BLaER1 treated with 17β-estradiol and CSF1 and Interleukin-3, amounts not matched to agents 10 nM and 100 nM (cell line): ENCODE measurements at regions not wholly inside any gene's neighbourhood (a gene's known extent, or its start where the extent isn't known, plus 50 kb on each side); places are given as distances from the start of the nearest gene placed in this dataset.
"Not testable (repeated sequence)": the region's sequence is repeated elsewhere in the genome, so short reads cannot be mapped to it uniquely, and the experiment has no call there.

Experiments used
- H3K27ac ChIP-seq, 11 experiments: shearing (Covaris generic); formaldehyde crosslinking; 2 replicates each; pipeline ENCODE4 v1.8.1; 2022
- H3K27me3 ChIP-seq, 11 experiments: shearing (Covaris generic); formaldehyde crosslinking; 2 replicates each; pipeline ENCODE4 v1.8.1; 2022
- H3K36me3 ChIP-seq, 11 experiments: shearing (Covaris generic); formaldehyde crosslinking; 2 replicates each; pipeline ENCODE4 v1.8.1; 2022
- H3K4me1 ChIP-seq, 10 experiments: shearing (Covaris generic); formaldehyde crosslinking; 2 replicates each; pipeline ENCODE4 v1.8.1; 2022
- H3K4me2 ChIP-seq, 11 experiments: shearing (Covaris generic); formaldehyde crosslinking; 2 replicates each; pipeline ENCODE4 v1.8.1; 2022
- H3K4me3 ChIP-seq, 10 experiments: shearing (Covaris generic); formaldehyde crosslinking; 2 replicates each; pipeline ENCODE4 v1.8.1; 2022
- H3K9ac ChIP-seq, 11 experiments: shearing (Covaris generic); formaldehyde crosslinking; 2 replicates each; pipeline ENCODE4 v1.8.1; 2022
- H3K9me3 ChIP-seq, 11 experiments: shearing (Covaris generic); formaldehyde crosslinking; replicated peaks in 1 of 11; 2 replicates each; pipeline ENCODE4 v1.8.1; 2022
- H4K20me1 ChIP-seq, 11 experiments: shearing (Covaris generic); formaldehyde crosslinking; 2 replicates each; pipeline ENCODE4 v1.8.1; 2022
- Cebpa-rat ChIP-seq, 11 experiments: shearing (Covaris generic); IDR thresholded peaks; 2 replicates each; pipeline ENCODE4 v1.8.1; 2022

DNA sequence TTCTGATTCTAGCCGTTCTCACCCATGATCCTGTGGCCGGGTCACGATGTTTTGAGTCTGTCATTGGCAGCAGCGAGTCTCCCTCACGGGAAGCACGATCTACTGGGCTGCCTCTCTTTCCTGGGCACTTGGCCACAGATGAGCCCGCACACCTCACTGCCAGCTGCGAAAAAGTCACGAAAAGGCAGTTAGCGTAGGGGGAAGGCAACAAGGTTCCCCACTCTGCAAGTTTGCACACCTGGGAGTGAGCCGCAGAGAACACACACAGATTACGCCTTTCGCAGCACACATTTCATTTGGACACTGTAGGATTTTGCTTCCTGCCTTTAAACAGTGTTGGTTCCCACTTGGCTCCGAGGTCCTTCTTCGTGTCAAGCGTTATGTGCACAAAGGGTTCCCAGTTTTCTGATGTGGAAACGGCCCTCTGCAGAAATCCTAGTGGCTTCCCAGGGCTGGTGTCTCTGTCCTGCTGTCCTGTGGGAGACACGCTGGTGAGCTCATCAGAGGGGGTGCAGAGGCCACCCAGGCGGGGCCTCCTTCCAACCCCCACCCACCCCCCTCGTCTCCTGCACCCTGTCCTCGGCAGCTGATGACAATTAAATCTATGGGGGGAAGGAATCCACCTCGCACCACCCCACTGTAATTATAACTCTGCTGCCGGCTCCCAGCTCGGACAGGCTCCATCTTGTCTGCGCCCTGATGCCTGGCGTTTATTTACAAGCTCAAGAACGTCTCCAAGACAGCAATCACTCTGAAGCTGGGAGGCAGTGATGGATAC, 157.3 kb upstream of the SALL3 start:
- H3K36me3 ChIP-seq: no peaks in the 10 kb centered on the region
- H4K20me1 ChIP-seq: no peaks in the 10 kb centered on the region
- H3K4me1 ChIP-seq: peaks cover 0 to 20% (median 0%) of the 10 kb centered on the region in 10 experiments; a peak in 5 of 20 replicates
- TF ChIP-seq Cebpa-rat (IDR thresholded peaks at IDR 0.05): no peak
- no peak overlapping the region for H3K27ac ChIP-seq
- H3K4me3 ChIP-seq: no peak overlapping the region
- peaks cover 0 to 10% (median 8%) of the 10 kb centered on the region in 11 experiments; a peak in 15 of 22 replicates for H3K9me3 ChIP-seq
- no peak overlapping the region for H3K4me2 ChIP-seq
- no peak overlapping the region for H3K9ac ChIP-seq
- no peaks in the 10 kb centered on the region for H3K27me3 ChIP-seq

DNA sequence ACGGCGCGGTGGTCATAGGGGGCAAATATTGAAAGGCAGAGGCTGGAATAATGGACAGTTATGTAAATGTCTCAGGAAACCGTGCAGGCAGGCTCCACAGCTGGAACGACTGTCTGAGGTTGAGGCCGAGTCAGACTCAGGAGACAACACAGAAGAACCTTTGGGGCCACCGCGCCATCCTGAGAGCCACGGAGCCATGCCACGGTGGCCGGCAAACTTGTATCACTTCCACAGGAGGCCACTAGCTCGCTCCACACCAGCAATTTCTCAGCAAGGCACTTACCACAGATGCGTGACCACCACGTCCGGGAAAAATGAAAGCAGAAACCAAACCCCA, 156.7 kb upstream of the SALL3 start:
- Histone ChIP-seq H3K9me3 (peaks cover 0 to 10% (median 8%) of the 10 kb centered on the region in 11 experiments; a peak in 15 of 22 replicates), H3K4me2 (no peak overlapping the region), H3K27ac (no peak overlapping the region), H3K4me3 (no peak overlapping the region), H3K36me3 (no peaks in the 10 kb centered on the region), H4K20me1 (no peaks in the 10 kb centered on the region), H3K9ac (no peak overlapping the region), H3K27me3 (no peaks in the 10 kb centered on the region), H3K4me1 (peaks cover 0 to 20% (median 0%) of the 10 kb centered on the region in 10 experiments; a peak in 5 of 20 replicates)
- no peak for TF ChIP-seq Cebpa-rat (IDR thresholded peaks at IDR 0.05)

DNA sequence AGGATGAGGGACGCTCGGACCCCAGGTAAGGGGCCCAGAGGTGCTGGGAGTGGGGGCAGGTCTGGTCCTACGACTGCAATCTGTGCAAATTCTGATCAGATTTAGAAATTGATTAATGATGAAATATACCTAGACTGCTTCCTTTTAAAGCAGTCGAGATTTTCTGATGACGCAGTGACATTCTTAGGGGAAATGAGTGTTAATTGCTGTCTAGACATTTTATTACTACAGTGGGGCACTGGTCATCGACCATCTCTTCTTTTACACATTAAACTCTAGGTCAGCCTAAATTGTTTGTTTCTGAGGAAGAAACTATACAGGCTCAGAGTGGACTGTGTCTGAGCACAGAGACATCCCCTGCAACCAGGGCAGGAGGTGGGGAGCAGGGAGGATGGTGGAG, 154.4 kb upstream of the SALL3 start:
- no peak for TF ChIP-seq Cebpa-rat (IDR thresholded peaks at IDR 0.05)
- Histone ChIP-seq H3K4me3 (no peak overlapping the region), H3K9ac (no peak overlapping the region), H3K4me2 (no peak overlapping the region), H3K9me3 (peaks cover 0 to 10% (median 8%) of the 10 kb centered on the region in 11 experiments; a peak in 15 of 22 replicates), H3K4me1 (peaks cover 0 to 18% (median 0%) of the 10 kb centered on the region in 10 experiments; a peak in 5 of 20 replicates), H4K20me1 (no peaks in the 10 kb centered on the region), H3K27me3 (no peaks in the 10 kb centered on the region), H3K27ac (no peak overlapping the region), H3K36me3 (no peaks in the 10 kb centered on the region)

DNA sequence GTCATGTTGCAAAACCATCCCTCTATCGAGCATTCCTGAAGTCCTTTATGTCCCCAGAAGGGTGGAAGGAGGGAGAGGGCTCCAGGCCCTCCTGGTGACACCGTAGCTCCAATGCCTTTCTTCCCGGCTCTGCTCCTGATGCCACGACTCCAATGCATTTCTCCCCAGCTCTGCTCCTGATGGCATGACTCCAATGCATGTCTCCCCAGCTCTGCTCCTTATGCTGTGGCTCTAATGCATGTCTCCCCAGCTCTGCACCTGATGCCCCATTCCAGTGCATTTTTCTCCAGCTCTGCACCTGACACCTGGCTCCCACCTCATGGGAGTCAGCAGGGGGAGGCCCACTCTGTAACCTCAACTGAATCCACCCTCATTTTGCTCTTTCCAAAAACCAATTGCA, 153.0 kb upstream of the SALL3 start:
- H3K27me3 ChIP-seq: no peaks in the 10 kb centered on the region
- no peak for TF ChIP-seq Cebpa-rat (IDR thresholded peaks at IDR 0.05)
- peaks cover 0 to 10% (median 8%) of the 10 kb centered on the region in 11 experiments; a peak in 15 of 22 replicates for H3K9me3 ChIP-seq
- no peak overlapping the region for H3K4me2 ChIP-seq
- H3K4me1 ChIP-seq: peaks cover 0 to 10% (median 0%) of the 10 kb centered on the region in 10 experiments; a peak in 4 of 20 replicates
- H3K4me3 ChIP-seq: no peak overlapping the region
- H3K9ac ChIP-seq: no peak overlapping the region
- H3K27ac ChIP-seq: no peak overlapping the region
- no peaks in the 10 kb centered on the region for H4K20me1 ChIP-seq
- no peaks in the 10 kb centered on the region for H3K36me3 ChIP-seq

DNA sequence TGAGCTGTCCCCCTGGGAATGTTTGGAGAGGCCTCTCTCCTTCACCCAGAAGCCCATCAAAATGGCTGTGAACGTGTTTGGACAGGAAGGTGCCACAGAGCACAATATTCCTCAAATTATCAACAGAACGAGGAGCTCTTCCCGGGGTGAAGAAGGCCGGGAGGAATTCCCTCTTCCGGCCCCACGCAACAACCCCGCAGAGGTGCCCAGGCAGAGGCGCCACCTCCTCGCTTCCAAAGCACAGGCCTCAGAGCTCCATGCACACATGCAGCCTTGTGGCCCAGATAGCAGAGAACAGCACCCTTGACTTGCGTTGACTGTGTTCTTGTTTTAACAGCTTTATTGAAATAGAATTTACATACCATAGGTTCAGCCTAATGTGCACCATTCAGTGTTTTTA, 152.5 kb upstream of the SALL3 start:
- no peaks in the 10 kb centered on the region for H3K27me3 ChIP-seq
- H3K9me3 ChIP-seq: peaks cover 0 to 10% (median 8%) of the 10 kb centered on the region in 11 experiments; a peak in 15 of 22 replicates
- peaks cover 0 to 10% (median 0%) of the 10 kb centered on the region in 10 experiments; a peak in 4 of 20 replicates for H3K4me1 ChIP-seq
- no peak overlapping the region for H3K9ac ChIP-seq
- H3K4me2 ChIP-seq: no peak overlapping the region
- H3K36me3 ChIP-seq: no peaks in the 10 kb centered on the region
- H3K27ac ChIP-seq: no peak overlapping the region
- no peaks in the 10 kb centered on the region for H4K20me1 ChIP-seq
- H3K4me3 ChIP-seq: no peak overlapping the region
- TF ChIP-seq Cebpa-rat (IDR thresholded peaks at IDR 0.05): no peak

DNA sequence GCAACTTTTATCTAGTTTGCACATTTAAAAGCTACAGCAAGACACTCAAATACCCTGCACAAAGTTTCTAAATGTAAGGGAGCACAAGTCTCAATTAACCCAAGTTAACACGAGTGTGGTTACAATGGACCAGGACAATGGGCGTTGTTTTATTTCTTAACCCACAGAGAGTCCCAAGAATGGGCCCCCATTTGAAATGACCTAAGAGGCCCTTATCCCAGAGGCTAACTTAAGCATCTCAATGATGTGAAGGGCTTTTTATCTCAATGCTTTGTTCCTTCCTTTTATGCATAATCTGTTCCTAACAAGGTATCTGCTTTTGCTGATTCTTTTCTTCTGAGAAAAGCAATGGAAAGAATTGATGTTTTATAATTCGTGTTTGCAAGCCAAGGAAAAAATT, 151.5 kb upstream of the SALL3 start:
- Histone ChIP-seq H4K20me1 (no peaks in the 10 kb centered on the region), H3K27ac (no peak overlapping the region), H3K27me3 (no peaks in the 10 kb centered on the region), H3K4me1 (peaks cover 0 to 10% (median 0%) of the 10 kb centered on the region in 10 experiments; a peak in 4 of 20 replicates), H3K4me2 (no peak overlapping the region), H3K9me3 (peaks cover 0 to 4% (median 3%) of the 10 kb centered on the region in 11 experiments; a peak in 13 of 22 replicates), H3K4me3 (no peak overlapping the region), H3K9ac (no peak overlapping the region), H3K36me3 (no peaks in the 10 kb centered on the region)
- TF ChIP-seq Cebpa-rat (IDR thresholded peaks at IDR 0.05): no peak

DNA sequence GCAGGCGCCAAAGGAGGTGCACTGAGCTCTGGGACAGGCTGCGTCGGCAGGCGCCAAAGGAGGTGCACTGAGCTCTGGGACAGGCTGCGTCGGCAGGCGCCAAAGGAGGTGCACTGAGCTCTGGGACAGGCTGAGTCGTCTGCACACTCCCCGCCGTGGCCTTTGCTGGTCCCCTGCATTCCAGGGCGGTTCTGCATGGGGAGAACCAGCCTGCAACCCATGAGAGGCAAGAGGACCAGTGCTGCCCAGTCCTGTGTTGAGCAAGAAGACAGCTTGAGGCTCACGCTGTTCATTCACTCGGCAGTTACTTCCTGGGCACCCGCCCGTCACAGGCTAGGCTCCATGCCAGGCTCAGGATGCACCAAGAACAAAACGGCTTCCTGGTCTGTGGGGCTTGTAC, 150.6 kb upstream of the SALL3 start:
- not testable (repeated sequence) for H3K9ac ChIP-seq, H3K27me3 ChIP-seq, H3K27ac ChIP-seq, H3K36me3 ChIP-seq, H3K4me1 ChIP-seq, H3K4me3 ChIP-seq, H3K4me2 ChIP-seq, H3K9me3 ChIP-seq, H4K20me1 ChIP-seq

DNA sequence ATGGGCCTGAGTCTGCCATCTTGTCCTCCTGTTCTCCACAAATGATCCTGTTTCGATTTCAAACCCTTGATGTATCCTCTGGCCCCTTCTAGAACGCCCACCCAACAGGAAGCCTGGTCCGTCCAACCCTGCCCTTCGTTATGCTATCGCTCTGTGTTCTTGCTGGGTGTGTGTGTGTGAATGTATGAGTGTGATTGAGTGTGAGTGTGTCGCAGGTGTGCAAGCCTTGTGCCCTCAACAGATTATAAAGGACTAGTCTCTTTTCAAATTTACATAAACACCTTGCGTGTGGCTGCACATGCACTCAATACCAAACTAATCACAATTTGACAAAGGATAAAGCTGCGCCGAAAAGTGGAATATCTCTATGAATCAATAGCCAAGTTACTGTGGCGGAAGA, 149.5 kb upstream of the SALL3 start:
- no peaks in the 10 kb centered on the region for H4K20me1 ChIP-seq
- H3K9me3 ChIP-seq: no peaks in the 10 kb centered on the region
- H3K4me2 ChIP-seq: no peak overlapping the region

DNA sequence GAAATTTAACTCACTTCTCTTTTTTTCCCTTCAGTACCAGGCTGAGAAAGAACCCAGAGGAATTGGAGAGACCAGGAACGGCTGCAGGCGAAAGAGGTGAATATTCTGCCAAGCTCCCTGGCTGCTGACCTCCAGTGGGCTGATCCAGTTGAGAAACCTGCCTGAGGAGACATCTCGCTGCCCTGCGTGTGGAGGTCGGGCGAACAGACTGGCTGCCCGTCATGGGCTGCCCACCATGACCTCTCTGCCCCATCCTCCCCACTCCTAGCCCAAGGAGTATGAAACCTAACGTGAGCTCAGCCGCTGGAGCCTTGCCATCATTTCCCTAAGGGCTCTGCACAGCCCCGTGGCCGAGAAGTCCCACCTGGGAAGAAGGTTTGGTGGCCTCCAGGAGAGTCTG, 148.8 kb upstream of the SALL3 start:
- H3K4me1 ChIP-seq: no peaks in the 10 kb centered on the region
- no peak overlapping the region for H3K27ac ChIP-seq
- H3K36me3 ChIP-seq: no peaks in the 10 kb centered on the region
- no peak overlapping the region for H3K4me2 ChIP-seq
- H3K4me3 ChIP-seq: no peak overlapping the region
- H3K27me3 ChIP-seq: no peaks in the 10 kb centered on the region
- no peaks in the 10 kb centered on the region for H4K20me1 ChIP-seq
- no peak overlapping the region for H3K9ac ChIP-seq
- no peak for TF ChIP-seq Cebpa-rat (IDR thresholded peaks at IDR 0.05)
- H3K9me3 ChIP-seq: no peaks in the 10 kb centered on the region

More for the DNA sequence above, 149.5 kb upstream of the SALL3 start:
- Histone ChIP-seq H3K4me1 (peaks cover 0 to under 1% (median 0%) of the 10 kb centered on the region in 10 experiments; a peak in 1 of 20 replicates), H3K27me3 (no peaks in the 10 kb centered on the region), H3K9ac (no peak overlapping the region), H3K27ac (no peak overlapping the region), H3K36me3 (no peaks in the 10 kb centered on the region), H3K4me3 (no peak overlapping the region)
- TF ChIP-seq Cebpa-rat (IDR thresholded peaks at IDR 0.05): no peak

DNA sequence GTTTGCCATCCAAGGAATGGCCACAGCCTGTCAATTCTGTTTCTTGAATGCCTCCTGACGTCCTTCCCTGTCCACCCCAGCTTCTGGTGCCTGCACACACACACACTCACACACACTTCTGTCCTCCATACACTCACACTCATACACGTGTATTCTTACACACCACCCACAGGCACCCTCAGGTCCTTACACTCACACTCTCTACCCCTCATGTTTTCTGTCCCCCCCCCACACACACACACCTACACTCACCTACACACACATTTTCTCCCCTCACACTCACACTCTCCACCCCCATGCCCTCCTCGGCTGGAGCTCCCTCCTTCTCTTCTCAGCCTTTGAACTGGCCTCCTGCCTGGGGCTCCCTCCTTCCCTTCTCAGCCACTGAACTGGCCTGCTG, 148.0 kb upstream of the SALL3 start:
- no peaks in the 10 kb centered on the region for H3K27me3 ChIP-seq
- H3K4me1 ChIP-seq: no peaks in the 10 kb centered on the region
- no peaks in the 10 kb centered on the region for H4K20me1 ChIP-seq
- H3K36me3 ChIP-seq: no peaks in the 10 kb centered on the region
- H3K27ac ChIP-seq: no peak overlapping the region
- no peak overlapping the region for H3K4me2 ChIP-seq
- no peak for TF ChIP-seq Cebpa-rat (IDR thresholded peaks at IDR 0.05)
- no peak overlapping the region for H3K4me3 ChIP-seq
- H3K9ac ChIP-seq: no peak overlapping the region
- H3K9me3 ChIP-seq: no peaks in the 10 kb centered on the region
